IPS-11a (cell line): ENCODE measurements at regions not wholly inside any gene's neighbourhood (a gene's known extent, or its start where the extent isn't known, plus 50 kb on each side); places are given as distances from the start of the nearest gene placed in this dataset.
"Not testable (repeated sequence)": the region's sequence is repeated elsewhere in the genome, so short reads cannot be mapped to it uniquely, and the experiment has no call there.

ENCODE experiments used
- H3K4me3 ChIP-seq: one replicate; pipeline ENCODE4 v1.5.1; 2013; ENCODE audit warnings: low read depth, low read length, control low read depth

- H3K4me3 ChIP-seq, result no peak overlapping the region
Measured at GRCh38 chr18:78868330-78869316, 111.0 kb upstream of the SALL3 start.

DNA sequence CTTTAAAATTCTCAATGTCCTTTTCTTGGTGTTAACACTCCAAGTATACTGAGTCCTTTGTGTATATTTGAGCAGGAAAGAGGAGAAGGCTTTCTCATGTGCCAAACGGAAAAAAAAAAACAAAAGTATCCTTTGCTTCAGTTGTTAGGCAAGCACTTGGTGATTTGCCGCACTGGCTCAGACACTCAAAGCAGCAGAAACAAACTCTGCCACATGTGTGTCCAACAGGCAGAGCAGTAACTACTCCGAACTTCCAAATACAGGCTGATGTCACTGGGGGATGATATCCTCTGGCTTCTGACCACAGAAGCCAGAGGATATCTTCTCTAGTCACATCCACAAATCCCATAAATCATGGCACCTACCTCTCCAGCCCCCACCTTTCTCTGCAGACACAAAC is 108.0 kb upstream of the SALL3 start:
- no peak overlapping the region for H3K4me3 ChIP-seq

GRCh38 chr18:78873926-78874500 is 105.6 kb upstream of the SALL3 start:
- no peak overlapping the region for H3K4me3 ChIP-seq

GRCh38 chr18:78875016-78875777 is 104.4 kb upstream of the SALL3 start:
- H3K4me3 ChIP-seq, result no peak overlapping the region

DNA sequence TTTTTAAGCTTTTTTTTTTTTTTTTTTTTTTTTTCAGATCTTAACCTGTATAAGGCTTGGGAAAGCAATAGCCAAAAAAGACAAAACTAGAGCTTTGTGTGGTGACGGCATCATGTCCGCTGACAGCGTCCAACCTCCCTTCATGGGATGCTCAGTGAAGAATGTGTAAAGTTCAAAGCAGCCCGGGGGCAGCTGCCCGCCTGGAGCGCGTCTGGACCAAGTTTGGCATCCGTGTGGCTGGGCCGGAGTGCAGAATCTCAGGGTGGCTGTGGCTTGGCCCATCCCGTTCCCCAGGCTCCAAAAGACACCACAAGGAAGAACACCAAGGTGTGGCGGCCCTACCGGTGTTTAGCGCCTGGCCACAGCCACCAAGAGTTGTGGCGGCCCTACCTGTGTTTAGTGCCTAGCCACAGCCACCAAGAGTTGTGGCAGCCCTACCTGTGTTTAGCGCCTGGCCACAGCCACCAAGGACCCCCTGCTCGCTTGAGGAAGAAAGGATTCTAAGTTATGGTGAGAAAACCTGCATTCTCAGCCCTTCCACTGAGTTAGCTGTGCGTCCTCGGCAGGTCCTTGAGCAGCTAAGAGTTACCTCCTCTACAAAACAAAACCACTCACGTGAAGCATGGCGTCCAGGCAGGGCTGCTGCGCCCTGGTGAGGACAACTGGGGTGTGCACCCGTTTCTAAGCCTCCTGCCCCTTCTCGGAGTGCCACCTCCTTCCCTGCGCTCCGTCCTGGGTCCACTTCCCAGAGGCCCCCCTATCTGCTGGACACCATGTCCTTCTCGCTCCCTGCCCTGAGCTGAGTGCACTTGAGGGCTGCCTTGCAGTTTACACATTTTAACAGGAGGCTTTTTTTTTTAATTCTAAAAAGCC is 103.6 kb upstream of the SALL3 start:
- no peak overlapping the region for H3K4me3 ChIP-seq

- no peak overlapping the region for H3K4me3 ChIP-seq
Measured at GRCh38 chr18:78876868-78877267, 102.8 kb upstream of the SALL3 start.

- no peak overlapping the region for H3K4me3 ChIP-seq
Measured at GRCh38 chr18:78878335-78878734, 101.3 kb upstream of the SALL3 start.

- not testable (repeated sequence) for H3K4me3 ChIP-seq
Measured at GRCh38 chr18:78879072-78879883, 100.3 kb upstream of the SALL3 start.

GRCh38 chr18:78882585-78882984 is 97.0 kb upstream of the SALL3 start:
- H3K4me3 ChIP-seq, result no peak overlapping the region

DNA sequence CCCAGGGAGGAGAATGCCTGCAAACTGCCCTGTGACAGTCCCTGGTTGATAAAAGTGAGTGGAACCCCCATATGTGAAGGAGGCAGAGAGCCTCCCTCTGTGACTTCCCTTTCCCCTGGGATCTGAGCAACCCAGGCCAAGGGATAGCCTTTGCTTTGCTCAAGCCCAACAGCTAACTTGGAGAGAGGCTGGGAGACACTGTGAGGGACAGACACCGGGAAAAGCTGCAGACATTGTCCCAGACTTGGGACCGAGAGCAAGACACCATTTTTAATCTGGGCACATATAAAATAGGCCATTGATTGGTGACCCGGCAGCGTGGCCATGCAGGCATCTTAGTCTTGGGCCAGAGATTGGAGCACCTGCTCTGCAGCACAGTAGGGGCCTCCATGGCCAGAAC is 96.1 kb upstream of the SALL3 start:
- no peak overlapping the region for H3K4me3 ChIP-seq

DNA sequence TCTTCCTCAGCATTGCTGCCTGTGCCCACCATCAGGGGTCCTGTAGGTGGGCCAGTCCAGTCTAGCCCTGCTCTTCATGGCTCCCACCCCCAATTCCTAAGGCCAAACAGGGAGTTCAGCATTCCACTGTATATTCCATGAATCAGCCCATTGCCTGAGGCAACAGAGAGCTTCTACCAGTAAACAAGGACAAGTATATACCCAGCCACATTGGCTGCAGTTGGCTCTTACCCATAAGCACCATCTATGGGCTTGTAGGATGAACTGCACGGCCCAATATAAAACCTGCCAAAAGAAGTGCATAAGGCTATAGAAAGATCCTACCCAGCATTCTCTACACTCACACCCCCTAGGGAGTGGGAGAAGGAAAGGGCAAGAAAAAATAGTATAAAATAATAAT is 95.1 kb upstream of the SALL3 start:
- no peak overlapping the region for H3K4me3 ChIP-seq

GRCh38 chr18:78889250-78889649 is 90.4 kb upstream of the SALL3 start:
- H3K4me3 ChIP-seq, result no peak overlapping the region

- H3K4me3 ChIP-seq, result no peak overlapping the region
Measured at GRCh38 chr18:78890388-78890787, 89.2 kb upstream of the SALL3 start.

- no peak overlapping the region for H3K4me3 ChIP-seq
Measured at GRCh38 chr18:78891185-78891762, 88.3 kb upstream of the SALL3 start.

DNA sequence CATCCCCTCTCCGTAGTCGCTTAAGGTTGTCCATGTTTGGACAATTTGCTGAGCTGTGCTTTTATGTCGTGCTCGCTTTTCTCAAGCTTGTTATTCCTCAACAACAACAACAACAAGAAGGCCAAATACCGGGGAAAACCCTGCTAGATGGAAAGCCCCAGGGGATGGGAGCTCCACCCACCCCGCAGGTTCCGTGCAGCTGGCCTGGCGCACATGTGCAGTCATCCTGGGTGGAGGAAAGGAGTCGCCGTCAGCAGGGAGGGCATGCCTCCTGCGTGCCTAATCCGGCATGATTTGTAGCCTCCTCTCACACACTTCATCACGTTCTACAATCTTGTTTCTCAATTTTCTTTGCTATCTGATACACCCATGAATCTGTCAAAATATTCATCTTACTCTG is 87.4 kb upstream of the SALL3 start:
- H3K4me3 ChIP-seq, result no peak overlapping the region

DNA sequence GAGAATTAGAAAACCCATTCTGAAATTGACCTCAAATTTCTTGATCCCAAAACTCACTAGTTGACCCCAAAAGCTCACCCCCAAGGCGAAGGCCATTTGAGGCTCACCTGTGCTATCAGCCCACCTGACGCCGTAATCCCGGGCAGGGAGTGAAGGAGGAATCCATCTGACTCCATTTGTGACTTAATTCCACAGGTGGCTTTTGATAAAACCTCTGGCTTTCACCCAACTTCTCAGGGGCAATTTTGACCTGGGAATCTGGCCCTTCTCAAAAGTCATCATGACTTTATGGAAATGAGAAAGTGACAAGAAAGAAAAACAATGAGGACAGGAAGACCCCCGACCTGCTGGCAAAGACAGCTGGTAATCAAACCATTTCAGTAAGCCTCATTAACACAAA is 86.9 kb upstream of the SALL3 start:
- no peak overlapping the region for H3K4me3 ChIP-seq

DNA sequence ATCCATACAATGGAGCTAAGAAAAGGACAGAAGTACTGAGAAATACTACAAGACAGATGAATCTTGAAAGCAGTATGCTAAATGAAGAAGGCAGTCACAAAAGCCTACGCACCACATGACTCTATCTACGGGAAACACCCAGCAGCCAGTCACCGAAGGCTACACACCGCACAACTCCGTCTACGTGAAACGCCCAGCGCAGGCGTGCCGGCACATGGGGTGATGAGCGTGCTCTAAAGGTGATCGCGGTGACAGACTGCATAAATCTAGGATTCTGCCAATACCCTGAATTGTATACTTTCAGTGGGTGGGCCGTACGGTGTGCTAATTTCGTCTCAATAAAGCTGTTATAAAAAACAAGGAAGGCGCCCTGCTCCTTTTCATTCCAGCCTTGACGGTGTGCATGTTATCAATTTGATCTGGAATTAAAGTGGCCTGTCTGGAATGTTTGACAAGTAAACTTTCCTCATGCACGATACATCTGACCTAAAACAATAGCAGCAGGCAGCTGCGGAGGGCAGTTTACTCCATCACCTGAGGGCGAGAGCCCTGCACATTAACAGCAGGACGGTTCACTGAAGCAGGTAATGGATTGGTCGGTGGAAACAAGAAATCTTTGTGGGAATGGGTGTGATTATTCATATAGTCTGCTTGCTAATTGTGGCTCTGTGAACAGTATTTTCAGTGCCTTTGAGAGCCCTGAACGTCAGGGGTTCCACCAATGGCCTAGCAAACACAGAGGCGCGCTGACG is 86.2 kb upstream of the SALL3 start:
- no peak overlapping the region for H3K4me3 ChIP-seq

DNA sequence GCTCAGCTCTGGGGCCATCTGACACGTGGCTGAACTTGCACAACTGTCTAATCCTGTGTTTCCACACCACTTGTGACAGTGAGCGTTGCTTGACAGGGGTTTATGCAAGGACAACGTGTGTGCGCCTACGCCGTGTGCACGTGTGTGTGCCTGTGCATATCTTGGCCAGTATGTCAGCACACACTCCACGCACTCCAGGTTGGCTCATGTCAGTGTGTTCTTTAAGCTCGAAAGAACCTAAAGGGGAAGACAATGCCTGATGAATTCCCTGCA is 85.6 kb upstream of the SALL3 start:
- no peak overlapping the region for H3K4me3 ChIP-seq
